Ecto neural progenitor cell (in vitro differentiated cells): ENCODE measurements at regions not wholly inside any gene's neighbourhood (a gene's known extent, or its start where the extent isn't known, plus 50 kb on each side); places are given as distances from the start of the nearest gene placed in this dataset.
A peak's percentile ranks its signal among the peaks of the same experiment; 100 is the strongest.

Experiments used
- DNase-seq: peaks from one replicate; pipeline ENCODE4 v3.0.0-alpha.2; 2018; ENCODE audit warnings: low spot score

- DNase-seq, result peak; percentile 53
Measured at GRCh38 chr6:138007014-138007472, 100.2 kb downstream of the PERP start.

GRCh38 chr6:138008791-138009190, 98.4 kb downstream of the PERP start:
- no peak for DNase-seq

GRCh38 chr6:138011413-138011812, 95.8 kb downstream of the PERP start:
- no peak for DNase-seq

GRCh38 chr6:138012682-138013081, 94.5 kb downstream of the PERP start:
- no peak for DNase-seq

- no peak for DNase-seq
Measured at GRCh38 chr6:138013959-138014358, 93.3 kb downstream of the PERP start.

- no peak for DNase-seq
Measured at GRCh38 chr6:138017166-138017757, 90.0 kb downstream of the PERP start.

- DNase-seq, result no peak
Measured at GRCh38 chr6:138018297-138018696, 88.9 kb downstream of the PERP start.

- DNase-seq, result no peak
Measured at GRCh38 chr6:138025528-138025978, 81.7 kb downstream of the PERP start.

- DNase-seq, result no peak
Measured at GRCh38 chr6:138026342-138026741, 80.9 kb downstream of the PERP start.

GRCh38 chr6:138028893-138029292, 78.3 kb downstream of the PERP start:
- no peak for DNase-seq

GRCh38 chr6:138030872-138031271, 76.3 kb downstream of the PERP start:
- no peak for DNase-seq

GRCh38 chr6:138031417-138031816, 75.8 kb downstream of the PERP start:
- no peak for DNase-seq

GRCh38 chr6:138031850-138032249, 75.4 kb downstream of the PERP start:
- DNase-seq, result no peak

GRCh38 chr6:138032571-138032970, 74.6 kb downstream of the PERP start:
- DNase-seq, result no peak

- no peak for DNase-seq
Measured at GRCh38 chr6:138034229-138034628, 73.0 kb downstream of the PERP start.

- DNase-seq, result no peak
Measured at GRCh38 chr6:138035070-138035469, 72.1 kb downstream of the PERP start.

- DNase-seq, result no peak
Measured at GRCh38 chr6:138036111-138036510, 71.1 kb downstream of the PERP start.

- DNase-seq, result no peak
Measured at GRCh38 chr6:138037009-138037504, 70.2 kb downstream of the PERP start.

GRCh38 chr6:138038142-138038870, 68.9 kb downstream of the PERP start:
- no peak for DNase-seq
